ENCODE measurements at regions not wholly inside any gene's neighbourhood (a gene's known extent, or its start where the extent isn't known, plus 50 kb on each side); places are given as distances from the start of the nearest gene placed in this dataset.

DNA sequence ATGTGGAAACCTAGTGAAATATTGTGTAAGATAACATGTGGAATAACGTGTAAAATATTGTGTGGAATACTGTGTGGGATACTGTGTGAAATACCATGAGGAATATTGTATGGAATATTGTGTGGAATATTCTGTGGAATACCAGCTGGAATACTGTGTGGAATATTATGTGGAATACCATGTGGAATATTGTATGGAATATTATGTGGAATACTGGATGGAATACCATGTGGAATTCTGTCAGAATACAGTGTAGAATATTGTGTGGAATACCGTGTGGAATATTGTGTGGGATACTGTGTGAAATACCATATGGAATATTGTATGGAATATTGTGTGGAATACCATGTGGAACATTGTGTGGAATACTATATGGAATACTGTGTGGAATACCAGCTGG, 134.6 kb upstream of the CHST15 start:
- no peaks in the 10 kb centered on the region for H3K4me1 ChIP-seq (ENCODE audit: control insufficient read depth, insufficient read depth, low read length)
- no peak overlapping the region for H2AFZ ChIP-seq (replicated peaks; ENCODE audit: low read length, poor library complexity)
- H3K4me3 ChIP-seq (ENCODE audit: insufficient read depth, low read depth, low read length): no peak overlapping the region
- no TSS peak for BruUV-seq (replicated peaks)
- no peak overlapping the region for H3K23ac ChIP-seq (ENCODE audit: low read depth, low read length)
- no peak overlapping the region for H4K91ac ChIP-seq (ENCODE audit: insufficient read depth, low read depth, low read length)
- H3K27ac ChIP-seq (ENCODE audit: insufficient read depth, low read length): no peak overlapping the region
- H2BK20ac ChIP-seq (ENCODE audit: low read depth, low read length): no peak overlapping the region
- no peak overlapping the region for H2BK120ac ChIP-seq (ENCODE audit: low read depth, low read length)
- TF ChIP-seq MAFK (IDR thresholded peaks at IDR 0.05; ENCODE audit: low read depth, low read length) (no peak), NFE2L2 (IDR thresholded peaks at IDR 0.05; ENCODE audit: low read depth, low read length) (no peak), CEBPB (IDR thresholded peaks at IDR 0.05; ENCODE audit: low read depth, low read length) (no peak), SMC3 (IDR thresholded peaks at IDR 0.05; ENCODE audit: low read depth, low read length) (no peak), RFX5 (IDR thresholded peaks at IDR 0.05; ENCODE audit: low read depth, low read length) (no peak)
- TF ChIP-seq, protein P1, sequence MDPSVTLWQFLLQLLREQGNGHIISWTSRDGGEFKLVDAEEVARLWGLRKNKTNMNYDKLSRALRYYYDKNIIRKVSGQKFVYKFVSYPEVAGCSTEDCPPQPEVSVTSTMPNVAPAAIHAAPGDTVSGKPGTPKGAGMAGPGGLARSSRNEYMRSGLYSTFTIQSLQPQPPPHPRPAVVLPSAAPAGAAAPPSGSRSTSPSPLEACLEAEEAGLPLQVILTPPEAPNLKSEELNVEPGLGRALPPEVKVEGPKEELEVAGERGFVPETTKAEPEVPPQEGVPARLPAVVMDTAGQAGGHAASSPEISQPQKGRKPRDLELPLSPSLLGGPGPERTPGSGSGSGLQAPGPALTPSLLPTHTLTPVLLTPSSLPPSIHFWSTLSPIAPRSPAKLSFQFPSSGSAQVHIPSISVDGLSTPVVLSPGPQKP (IDR thresholded peaks at IDR 0.05; ENCODE audit: borderline replicate concordance, low read depth, low read length): no peak
- ChIA-PET CTCF (no interaction called here), POLR2A (ENCODE audit: unreplicated experiment) (no interaction called here)
- no peaks in the 10 kb centered on the region for H4K20me1 ChIP-seq (ENCODE audit: insufficient read depth, low read length)
- no peak overlapping the region for H2BK15ac ChIP-seq (ENCODE audit: low read depth, low read length)
- H3K18ac ChIP-seq (ENCODE audit: low read depth, low read length): no peak overlapping the region
- no peak overlapping the region for H2BK5ac ChIP-seq (ENCODE audit: low read depth, low read length, poor library complexity, severe bottlenecking)
- no peak overlapping the region for H3K4me2 ChIP-seq (ENCODE audit: low read depth, low read length)
- peaks cover 34% of the 10 kb centered on the region for H3K9me3 ChIP-seq (ENCODE audit: control insufficient read depth, insufficient read depth, low read length)
- H3K14ac ChIP-seq (replicated peaks; ENCODE audit: low read depth, low read length): no peak overlapping the region
- no peak overlapping the region for H3K9ac ChIP-seq (ENCODE audit: low read depth, low read length)
- WGBS, 2 experiments (ENCODE audit: extremely low coverage in 2 of 2, insufficient read length in 1 of 2): 60% methylated on average over 2 of the region's 2 CpGs; no CpG with 5 or more reads in 1 of the 2 experiments
- ATAC-seq (ENCODE audit: low read depth): no peak
- no peaks in the 10 kb centered on the region for H3K9me1 ChIP-seq (ENCODE audit: insufficient read depth, low read length)
- intact Hi-C loops (cut with micrococcal nuclease): no loop called here
- in situ Hi-C loops (cut with MboI; ENCODE audit: low sequenced_read_pairs): no loop called here
- dilution Hi-C loops (cut with HindIII; ENCODE audit: low sequenced_read_pairs, unreplicated experiment): no loop called here
- no peaks in the 10 kb centered on the region for H3K36me3 ChIP-seq (ENCODE audit: control insufficient read depth, insufficient read depth, low read length)
- H4K8ac ChIP-seq (ENCODE audit: low read depth in 2 of 2, low read length in 2 of 2): no peak overlapping the region
- no peak overlapping the region for H4K5ac ChIP-seq (ENCODE audit: low read depth, low read length)
- no peaks in the 10 kb centered on the region for H3K27me3 ChIP-seq (ENCODE audit: control insufficient read depth, insufficient read depth, low read length)
- DNase-seq: no peak
- no peaks in the 10 kb centered on the region for H3K79me1 ChIP-seq (ENCODE audit: low read depth in 1 of 2, low read length in 2 of 2)
- no peak overlapping the region for H3K56ac ChIP-seq (ENCODE audit: extremely low read depth, insufficient read depth, low read length)
- H2AK9ac ChIP-seq (replicated peaks; ENCODE audit: low read depth, low read length, poor library complexity): no peak overlapping the region
- no peak overlapping the region for H2AK5ac ChIP-seq (ENCODE audit: low read depth, low read length)
- H3K4ac ChIP-seq (ENCODE audit: low read depth, low read length): no peak overlapping the region
